Sigmoid colon (tissue), 6 donors: ENCODE measurements at regions not wholly inside any gene's neighbourhood (a gene's known extent, or its start where the extent isn't known, plus 50 kb on each side); places are given as distances from the start of the nearest gene placed in this dataset.

Experiments used
- DNase-seq: peaks from one replicate; pipeline ENCODE4 v3.0.0-alpha.2; 2019
- H3K27ac ChIP-seq, 4 donors: fragments of 200-600 bp; sonication (generic); one replicate each; pipeline ENCODE4 v1.5.1; 2016 to 2019; ENCODE audit warnings: mild to moderate bottlenecking in 1 of 4
- H3K27me3 ChIP-seq, 3 donors: fragments of 200-600 bp; sonication (generic); one replicate each; pipeline ENCODE4 v1.5.1; 2019; ENCODE audit warnings: mild to moderate bottlenecking in 1 of 3
- H3K36me3 ChIP-seq, 4 donors: fragments of 200-600 bp; sonication (generic); one replicate each; pipeline ENCODE4 v1.5.1; 2016 to 2019
- H3K4me1 ChIP-seq, 4 donors: fragments of 200-600 bp; sonication (generic); one replicate each; pipeline ENCODE4 v1.5.1; 2017 to 2019
- H3K4me3 ChIP-seq, 4 donors: fragments of 200-600 bp; sonication (generic); one replicate each; pipeline ENCODE4 v1.5.1; 2017 to 2019; ENCODE audit warnings: mild to moderate bottlenecking in 2 of 4, moderate library complexity in 1 of 4
- H3K9me3 ChIP-seq, 4 donors: fragments of 200-600 bp in 3 of 4; sonication (generic) in 3 of 4; one replicate each; pipeline versions ENCODE4 v1.5.1 to v1.6.1; 2013 to 2019
- EP300 ChIP-seq, 4 donors: sonication (generic); formaldehyde crosslinking; IDR thresholded peaks; one replicate each; pipeline ENCODE4 v1.6.1; 2017; ENCODE audit warnings: antibody characterized with exemption in 4 of 4
- POLR2A ChIP-seq, 2 donors: fragments of 450-650 bp; IDR thresholded peaks; one replicate each; pipeline ENCODE4 v1.6.1; 2016; ENCODE audit warnings: antibody characterized with exemption in 2 of 2, mild to moderate bottlenecking in 2 of 2, moderate library complexity in 2 of 2
- POLR2AphosphoS5 ChIP-seq, 4 donors: sonication (generic); formaldehyde crosslinking; IDR thresholded peaks; one replicate each; pipeline ENCODE4 v1.6.1; 2017; ENCODE audit warnings: antibody characterized with exemption in 4 of 4
- WGBS, 2 donors: extraction: QIAGEN DNeasy Blood & Tissue Kit; methylation state at CpG; one replicate each; pipeline ENCODE4 v1.1.7; 2013; 5-methylcytosine and 5-hydroxymethylcytosine counted together
- intact Hi-C: fragments of 100-400 bp; cut with DNase I; formaldehyde crosslinking; loops from one replicate; pipeline ENCODE4 v1.15.1; 2023
- TF ChIP-seq, protein P1 (sequence below), 4 experiments: fragments of 450-650 bp in 3 of 4; fragments of 200-600 bp in 1 of 4; IDR thresholded peaks; one replicate each; pipeline ENCODE4 v1.5.1; 2016 to 2019; ENCODE audit warnings: antibody characterized with exemption in 4 of 4, mild to moderate bottlenecking in 3 of 4, moderate library complexity in 2 of 4
- donor health status: healthy with polysubstance abuse.
- donor health status: healthy.

DNA sequence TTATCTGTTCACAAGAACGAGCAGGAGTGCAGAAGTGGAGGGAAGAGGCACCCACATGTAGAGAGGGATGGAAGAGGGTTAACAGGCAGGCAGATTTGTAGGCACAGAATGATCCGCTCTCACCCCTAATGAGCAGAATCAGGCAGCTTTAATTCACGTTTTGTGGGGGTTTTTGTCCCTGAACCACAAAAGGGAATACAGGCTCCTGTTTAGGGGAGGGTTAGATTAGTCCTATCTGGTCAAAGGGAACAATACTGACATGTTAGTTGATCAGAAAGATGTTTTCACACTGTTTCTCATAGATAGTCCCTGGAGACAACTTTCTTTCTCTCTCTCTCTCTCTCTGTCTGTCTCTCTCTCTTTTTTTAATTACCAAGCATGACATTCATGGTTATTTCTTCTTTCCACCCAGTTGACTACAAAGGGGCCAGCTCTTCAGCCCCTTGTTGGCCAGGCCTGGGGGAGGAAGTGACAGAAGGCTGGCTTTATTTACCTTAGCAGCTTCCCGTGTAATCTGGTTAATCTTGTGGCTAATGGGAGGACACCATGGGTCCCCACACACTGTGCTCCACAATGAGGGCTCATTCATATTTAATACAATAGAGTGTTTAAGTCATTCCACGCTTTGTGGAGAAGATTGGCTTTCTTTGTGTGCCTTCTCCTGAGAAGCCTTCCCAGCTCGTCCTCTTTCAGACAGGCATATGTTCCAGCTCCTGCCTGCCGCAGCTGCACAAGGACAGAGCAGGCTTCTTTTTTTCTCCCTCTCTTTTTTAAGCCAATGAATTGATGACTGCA, 958.8 kb downstream of the TFAP2A start:
- no peak for DNase-seq
- no peak overlapping the region for H3K27ac ChIP-seq
- H3K36me3 ChIP-seq: no peaks in the 10 kb centered on the region
- peaks cover 0 to 2% (median 0%) of the 10 kb centered on the region in 4 donors for H3K9me3 ChIP-seq
- no peak for TF ChIP-seq POLR2AphosphoS5 (IDR thresholded peaks at IDR 0.05)
- TF ChIP-seq, protein P1, sequence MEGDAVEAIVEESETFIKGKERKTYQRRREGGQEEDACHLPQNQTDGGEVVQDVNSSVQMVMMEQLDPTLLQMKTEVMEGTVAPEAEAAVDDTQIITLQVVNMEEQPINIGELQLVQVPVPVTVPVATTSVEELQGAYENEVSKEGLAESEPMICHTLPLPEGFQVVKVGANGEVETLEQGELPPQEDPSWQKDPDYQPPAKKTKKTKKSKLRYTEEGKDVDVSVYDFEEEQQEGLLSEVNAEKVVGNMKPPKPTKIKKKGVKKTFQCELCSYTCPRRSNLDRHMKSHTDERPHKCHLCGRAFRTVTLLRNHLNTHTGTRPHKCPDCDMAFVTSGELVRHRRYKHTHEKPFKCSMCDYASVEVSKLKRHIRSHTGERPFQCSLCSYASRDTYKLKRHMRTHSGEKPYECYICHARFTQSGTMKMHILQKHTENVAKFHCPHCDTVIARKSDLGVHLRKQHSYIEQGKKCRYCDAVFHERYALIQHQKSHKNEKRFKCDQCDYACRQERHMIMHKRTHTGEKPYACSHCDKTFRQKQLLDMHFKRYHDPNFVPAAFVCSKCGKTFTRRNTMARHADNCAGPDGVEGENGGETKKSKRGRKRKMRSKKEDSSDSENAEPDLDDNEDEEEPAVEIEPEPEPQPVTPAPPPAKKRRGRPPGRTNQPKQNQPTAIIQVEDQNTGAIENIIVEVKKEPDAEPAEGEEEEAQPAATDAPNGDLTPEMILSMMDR (IDR thresholded peaks at IDR 0.05): no peak
- TF ChIP-seq EP300 (IDR thresholded peaks at IDR 0.05): no peak
- TF ChIP-seq POLR2A (IDR thresholded peaks at IDR 0.05): no peak
- H3K27me3 ChIP-seq: no peaks in the 10 kb centered on the region
- WGBS, 2 donors: 27 to 31% methylated on average over 7 of the region's 7 CpGs
- H3K4me3 ChIP-seq: no peak overlapping the region
- intact Hi-C loops: no loop called here
- no peaks in the 10 kb centered on the region for H3K4me1 ChIP-seq

DNA sequence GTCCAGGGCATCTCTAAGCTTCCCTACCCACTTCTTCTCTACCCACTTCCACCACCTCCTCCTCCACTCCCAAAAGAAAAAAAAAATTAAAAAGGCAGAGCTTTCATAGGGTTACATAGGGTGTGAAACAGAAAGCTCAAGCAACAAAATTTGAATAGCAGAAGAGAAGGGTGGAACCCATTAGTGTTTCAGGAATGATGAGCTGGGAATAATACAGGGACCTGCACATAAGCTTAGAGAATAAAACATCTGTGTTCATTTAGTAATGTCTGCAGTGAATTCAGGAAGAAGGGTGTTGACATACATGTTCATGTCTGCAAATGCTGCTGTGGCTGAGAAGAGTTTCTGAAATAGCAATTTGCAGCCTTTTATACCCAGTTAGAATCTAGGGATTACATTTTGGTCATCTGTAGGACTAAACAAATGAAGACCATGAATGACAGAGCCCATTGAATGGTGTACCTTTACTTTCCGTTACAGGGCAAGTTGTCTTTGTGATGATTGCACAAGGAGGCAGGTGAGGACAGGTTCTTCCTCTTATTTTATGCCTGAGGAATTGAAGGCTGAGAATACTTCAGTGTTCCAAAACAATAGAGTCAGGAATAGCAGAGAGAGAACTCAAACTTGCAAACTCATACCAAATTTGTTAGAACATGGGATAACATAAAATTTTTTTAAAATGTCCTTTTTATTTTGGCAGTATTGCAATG, 975.1 kb downstream of the TFAP2A start:
- Histone ChIP-seq H3K4me3 (no peak overlapping the region), H3K27me3 (no peaks in the 10 kb centered on the region), H3K27ac (no peak overlapping the region), H3K9me3 (peaks cover 0 to 4% (median 0%) of the 10 kb centered on the region in 4 donors), H3K4me1 (no peaks in the 10 kb centered on the region), H3K36me3 (no peaks in the 10 kb centered on the region)
- 79 to 81% methylated on average over 1 of the region's 1 CpG for WGBS, 2 donors
- TF ChIP-seq POLR2AphosphoS5 (IDR thresholded peaks at IDR 0.05): no peak
- TF ChIP-seq, protein P1 (IDR thresholded peaks at IDR 0.05): no peak
- TF ChIP-seq POLR2A (IDR thresholded peaks at IDR 0.05): no peak
- TF ChIP-seq EP300 (IDR thresholded peaks at IDR 0.05): no peak
- intact Hi-C loops: no loop called here
- no peak for DNase-seq

DNA sequence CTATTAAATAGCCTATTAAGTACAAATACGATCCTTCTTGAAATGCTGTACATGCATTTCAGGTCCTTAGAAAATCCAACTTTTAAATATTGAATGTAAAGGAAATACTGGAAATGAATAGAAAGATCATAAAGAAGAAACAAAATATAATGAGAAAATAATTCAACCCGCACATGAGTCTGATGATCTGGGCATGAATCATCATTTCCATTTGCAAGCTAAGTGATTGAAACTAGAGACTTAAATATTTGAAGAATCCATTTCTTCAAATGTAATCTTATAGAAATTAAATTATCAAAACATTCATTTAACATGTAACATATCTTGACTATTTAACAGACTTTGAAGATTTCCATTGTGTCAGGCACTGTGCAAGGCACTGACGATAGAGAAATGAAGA, 977.0 kb downstream of the TFAP2A start:
- WGBS, 2 donors: 92 to 93% methylated on average over 3 of the region's 3 CpGs
- H3K36me3 ChIP-seq: no peaks in the 10 kb centered on the region
- H3K27ac ChIP-seq: no peak overlapping the region
- no peak for TF ChIP-seq POLR2A (IDR thresholded peaks at IDR 0.05)
- TF ChIP-seq POLR2AphosphoS5 (IDR thresholded peaks at IDR 0.05): no peak
- TF ChIP-seq, protein P1 (IDR thresholded peaks at IDR 0.05): no peak
- TF ChIP-seq EP300 (IDR thresholded peaks at IDR 0.05): no peak
- H3K4me1 ChIP-seq: no peaks in the 10 kb centered on the region
- no peaks in the 10 kb centered on the region for H3K27me3 ChIP-seq
- H3K9me3 ChIP-seq: no peaks in the 10 kb centered on the region
- H3K4me3 ChIP-seq: no peak overlapping the region
- intact Hi-C loops: no loop called here
- no peak for DNase-seq

DNA sequence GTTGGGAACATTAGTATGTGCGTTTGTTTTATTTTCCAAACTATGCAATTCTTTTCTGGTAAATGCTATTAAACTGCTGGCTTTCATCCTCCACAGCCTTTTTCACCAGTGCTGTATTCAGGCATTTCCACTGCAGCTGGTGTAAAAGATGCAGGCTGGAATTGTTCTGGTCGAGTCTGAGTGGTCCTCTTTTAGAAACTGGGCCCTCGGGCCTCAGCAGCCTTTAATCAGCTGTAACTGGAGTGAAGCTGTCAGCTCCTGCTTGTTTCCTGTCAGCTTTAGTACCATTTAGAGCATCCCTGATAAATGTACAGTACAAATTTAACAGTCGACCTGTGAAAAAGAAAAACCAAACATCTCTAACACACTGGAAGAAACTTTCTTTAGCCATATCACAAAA, 979.6 kb downstream of the TFAP2A start:
- DNase-seq: no peak
- WGBS, 2 donors: 52 to 65% methylated on average over 4 of the region's 4 CpGs
- H3K27me3 ChIP-seq: no peaks in the 10 kb centered on the region
- TF ChIP-seq, protein P1 (IDR thresholded peaks at IDR 0.05): no peak
- TF ChIP-seq EP300 (IDR thresholded peaks at IDR 0.05) (no peak), POLR2A (IDR thresholded peaks at IDR 0.05) (no peak), POLR2AphosphoS5 (IDR thresholded peaks at IDR 0.05) (no peak)
- no peaks in the 10 kb centered on the region for H3K36me3 ChIP-seq
- no peaks in the 10 kb centered on the region for H3K4me1 ChIP-seq
- H3K27ac ChIP-seq: no peak overlapping the region
- no peak overlapping the region for H3K4me3 ChIP-seq
- no peaks in the 10 kb centered on the region for H3K9me3 ChIP-seq
- intact Hi-C loops: no loop called here
